HEK293 (cell line): ENCODE measurements at regions not wholly inside any gene's neighbourhood (a gene's known extent, or its start where the extent isn't known, plus 50 kb on each side); places are given as distances from the start of the nearest gene placed in this dataset.

Experiments used
- BCL11A ChIP-seq: fragments of 450-650 bp; formaldehyde crosslinking; IDR thresholded peaks from 2 replicates; pipeline ENCODE4 v1.5.1; 2016; ENCODE audit warnings: low read depth, missing biosample characterization, missing genetic modification characterization
- CTCF ChIP-seq: fragments of 450-650 bp; formaldehyde crosslinking; IDR thresholded peaks from 2 replicates; pipeline ENCODE4 v1.5.1; 2016; ENCODE audit warnings: missing biosample characterization, missing genetic modification characterization
- PATZ1 ChIP-seq: fragments of 450-650 bp; formaldehyde crosslinking; IDR thresholded peaks from 2 replicates; pipeline ENCODE4 v1.5.1; 2016; ENCODE audit warnings: missing biosample characterization, missing genetic modification characterization
- TSHZ1 ChIP-seq: fragments of 450-650 bp; formaldehyde crosslinking; IDR thresholded peaks from 2 replicates; pipeline ENCODE4 v1.5.1; 2016; ENCODE audit warnings: missing biosample characterization, missing genetic modification characterization, borderline replicate concordance
- ZBTB7A ChIP-seq: fragments of 450-650 bp; formaldehyde crosslinking; IDR thresholded peaks from 2 replicates; pipeline ENCODE4 v1.5.1; 2016; ENCODE audit warnings: low read depth, missing biosample characterization, missing genetic modification characterization
- ZNF148 ChIP-seq: fragments of 450-650 bp; formaldehyde crosslinking; IDR thresholded peaks from 2 replicates; pipeline ENCODE4 v1.5.0; 2017; ENCODE audit warnings: missing biosample characterization, missing genetic modification characterization, borderline replicate concordance
- ZNF175 ChIP-seq: fragments of 450-650 bp; formaldehyde crosslinking; IDR thresholded peaks from 2 replicates; pipeline ENCODE4 v1.5.1; 2016; ENCODE audit warnings: missing biosample characterization, missing genetic modification characterization
- ZNF501 ChIP-seq: fragments of 450-650 bp; formaldehyde crosslinking; IDR thresholded peaks from 2 replicates; pipeline ENCODE4 v1.5.1; 2016; ENCODE audit warnings: missing biosample characterization, missing genetic modification characterization
- ZSCAN5A ChIP-seq: fragments of 450-650 bp; formaldehyde crosslinking; IDR thresholded peaks from 2 replicates; pipeline ENCODE4 v1.5.1; 2016; ENCODE audit warnings: missing biosample characterization, missing genetic modification characterization

- TF ChIP-seq CTCF (no peak), BCL11A (tag by site-specific recombination) (no peak), ZSCAN5A (tag by site-specific recombination) (no peak), ZNF501 (tag by site-specific recombination) (no peak), PATZ1 (tag by site-specific recombination) (no peak), ZNF148 (tag by site-specific recombination) (no peak), ZBTB7A (no peak), ZNF175 (tag by site-specific recombination) (no peak), TSHZ1 (tag by site-specific recombination) (no peak)
Measured at GRCh38 chr11:15836795-15837194, 519.6 kb downstream of the SOX6 start.
